ENCODE measurements at regions not wholly inside any gene's neighbourhood (a gene's known extent, or its start where the extent isn't known, plus 50 kb on each side); places are given as distances from the start of the nearest gene placed in this dataset.

GRCh38 chr2:116832148-116832547, 982.3 kb upstream of the DDX18 start:
- TF ChIP-seq ZNF384 (IDR thresholded peaks at IDR 0.05), result no peak
- TF ChIP-seq BHLHE40 (IDR thresholded peaks at IDR 0.05; ENCODE audit: borderline replicate concordance), result no peak
- no peak for TF ChIP-seq CTBP1 (IDR thresholded peaks at IDR 0.05; ENCODE audit: borderline replicate concordance)
- TF ChIP-seq FOXM1 (IDR thresholded peaks at IDR 0.05; ENCODE audit: borderline replicate concordance), result no peak
- no peak for TF ChIP-seq HDGF (IDR thresholded peaks at IDR 0.05; ENCODE audit: borderline replicate concordance)
- no peak for TF ChIP-seq ELF4 (IDR thresholded peaks at IDR 0.05)
- no peak for TF ChIP-seq TARDBP (IDR thresholded peaks at IDR 0.05)
- no peak for TF ChIP-seq NFRKB (IDR thresholded peaks at IDR 0.05)
- no peak for TF ChIP-seq SP1 (IDR thresholded peaks at IDR 0.05)
- no peak for TF ChIP-seq L3MBTL2 (conservative IDR thresholded peaks at IDR 0.05)
- TF ChIP-seq FOXK2 (IDR thresholded peaks at IDR 0.05), result no peak
- no peak for TF ChIP-seq SUZ12 (IDR thresholded peaks at IDR 0.05)
- TF ChIP-seq ARNT (IDR thresholded peaks at IDR 0.05), result no peak

All from HEK293T (cell line).